Mucosa of stomach (tissue), 1 donor: ENCODE measurements at regions not wholly inside any gene's neighbourhood (a gene's known extent, or its start where the extent isn't known, plus 50 kb on each side); places are given as distances from the start of the nearest gene placed in this dataset.

Source experiments
- H3K27me3 ChIP-seq: one replicate; pipeline ENCODE4 v1.7.0; 2013; ENCODE audit warnings: mild to moderate bottlenecking, low read length; ENCODE audit not compliant: control insufficient read depth, insufficient read depth
- H3K36me3 ChIP-seq: one replicate; pipeline ENCODE4 v1.7.0; 2013; ENCODE audit warnings: low read length; ENCODE audit not compliant: control insufficient read depth, insufficient read depth
- H3K4me1 ChIP-seq: one replicate; pipeline ENCODE4 v1.7.0; 2013; ENCODE audit warnings: mild to moderate bottlenecking, low read length; ENCODE audit not compliant: control insufficient read depth, insufficient read depth
- H3K4me3 ChIP-seq: one replicate; pipeline ENCODE4 v1.7.0; 2013; ENCODE audit warnings: low read length
- H3K9ac ChIP-seq: one replicate; pipeline ENCODE4 v1.7.0; 2013; ENCODE audit warnings: mild to moderate bottlenecking, low read length, moderate library complexity
- H3K9me3 ChIP-seq: one replicate; pipeline ENCODE4 v1.7.0; 2013; ENCODE audit warnings: mild to moderate bottlenecking, low read length, moderate library complexity; ENCODE audit not compliant: control insufficient read depth
- donor health status: Pancreatic carcinoma.

- Histone ChIP-seq H3K9me3 (no peaks in the 10 kb centered on the region), H3K4me1 (peaks cover 78% of the 10 kb centered on the region), H3K9ac (peak overlapping the region; percentile 81), H3K36me3 (no peaks in the 10 kb centered on the region), H3K27me3 (no peaks in the 10 kb centered on the region), H3K4me3 (peak overlapping the region; percentile 53)
Observed at GRCh38 chr7:130913639-130914553, 179.9 kb upstream of the KLF14 start.

- Histone ChIP-seq H3K36me3 (no peaks in the 10 kb centered on the region), H3K4me1 (peaks cover 72% of the 10 kb centered on the region), H3K9ac (peak overlapping the region; percentile 81), H3K27me3 (no peaks in the 10 kb centered on the region), H3K4me3 (no peak overlapping the region), H3K9me3 (no peaks in the 10 kb centered on the region)
Observed at GRCh38 chr7:130914554-130915294, 180.7 kb upstream of the KLF14 start.

- Histone ChIP-seq H3K36me3 (no peaks in the 10 kb centered on the region), H3K4me1 (peaks cover 74% of the 10 kb centered on the region), H3K27me3 (no peaks in the 10 kb centered on the region), H3K9me3 (no peaks in the 10 kb centered on the region), H3K4me3 (no peak overlapping the region), H3K9ac (peak overlapping the region; percentile 58)
Observed at GRCh38 chr7:130917669-130918128, 183.7 kb upstream of the KLF14 start.

- Histone ChIP-seq H3K9me3 (no peaks in the 10 kb centered on the region), H3K27me3 (no peaks in the 10 kb centered on the region), H3K4me3 (no peak overlapping the region), H3K4me1 (peaks cover 74% of the 10 kb centered on the region), H3K9ac (peak overlapping the region; percentile 58), H3K36me3 (no peaks in the 10 kb centered on the region)
Observed at GRCh38 chr7:130918129-130919052, 184.4 kb upstream of the KLF14 start.

GRCh38 chr7:130919316-130920103 lies 185.5 kb upstream of the KLF14 start:
- Histone ChIP-seq H3K9me3 (no peaks in the 10 kb centered on the region), H3K4me1 (peaks cover 70% of the 10 kb centered on the region), H3K9ac (no peak overlapping the region), H3K4me3 (no peak overlapping the region), H3K27me3 (no peaks in the 10 kb centered on the region), H3K36me3 (no peaks in the 10 kb centered on the region)

GRCh38 chr7:130920122-130920521 lies 186.1 kb upstream of the KLF14 start:
- H3K4me1 ChIP-seq, result peaks cover 70% of the 10 kb centered on the region
- H3K9ac ChIP-seq, result no peak overlapping the region

GRCh38 chr7:130921391-130922180 lies 187.6 kb upstream of the KLF14 start:
- no peaks in the 10 kb centered on the region for H3K9me3 ChIP-seq
- no peaks in the 10 kb centered on the region for H3K27me3 ChIP-seq
- peaks cover 58% of the 10 kb centered on the region for H3K4me1 ChIP-seq
- peak overlapping the region; percentile 1 for H3K4me3 ChIP-seq
- peak overlapping the region; percentile 74 for H3K9ac ChIP-seq
- H3K36me3 ChIP-seq, result no peaks in the 10 kb centered on the region

More at GRCh38 chr7:130920122-130920521, 186.1 kb upstream of the KLF14 start:
- Histone ChIP-seq H3K4me3 (no peak overlapping the region), H3K27me3 (no peaks in the 10 kb centered on the region), H3K36me3 (no peaks in the 10 kb centered on the region), H3K9me3 (no peaks in the 10 kb centered on the region)

- Histone ChIP-seq H3K9me3 (no peaks in the 10 kb centered on the region), H3K27me3 (no peaks in the 10 kb centered on the region), H3K4me3 (no peak overlapping the region), H3K9ac (peak overlapping the region; percentile 74), H3K36me3 (no peaks in the 10 kb centered on the region), H3K4me1 (peaks cover 49% of the 10 kb centered on the region)
Observed at GRCh38 chr7:130922206-130923112, 188.5 kb upstream of the KLF14 start.

- H3K27me3 ChIP-seq, result no peaks in the 10 kb centered on the region
- no peak overlapping the region for H3K4me3 ChIP-seq
- H3K9me3 ChIP-seq, result no peaks in the 10 kb centered on the region
- H3K36me3 ChIP-seq, result no peaks in the 10 kb centered on the region
- H3K4me1 ChIP-seq, result peaks cover 41% of the 10 kb centered on the region
- H3K9ac ChIP-seq, result no peak overlapping the region
Observed at GRCh38 chr7:130923365-130923764, 189.4 kb upstream of the KLF14 start.

GRCh38 chr7:130923930-130924329 lies 189.9 kb upstream of the KLF14 start:
- Histone ChIP-seq H3K4me1 (peaks cover 36% of the 10 kb centered on the region), H3K9ac (no peak overlapping the region), H3K4me3 (no peak overlapping the region)

More at GRCh38 chr7:130923930-130924329, 189.9 kb upstream of the KLF14 start:
- no peaks in the 10 kb centered on the region for H3K27me3 ChIP-seq
- H3K9me3 ChIP-seq, result no peaks in the 10 kb centered on the region
- no peaks in the 10 kb centered on the region for H3K36me3 ChIP-seq
